ENCODE measurements at regions not wholly inside any gene's neighbourhood (a gene's known extent, or its start where the extent isn't known, plus 50 kb on each side); places are given as distances from the start of the nearest gene placed in this dataset.

DNA sequence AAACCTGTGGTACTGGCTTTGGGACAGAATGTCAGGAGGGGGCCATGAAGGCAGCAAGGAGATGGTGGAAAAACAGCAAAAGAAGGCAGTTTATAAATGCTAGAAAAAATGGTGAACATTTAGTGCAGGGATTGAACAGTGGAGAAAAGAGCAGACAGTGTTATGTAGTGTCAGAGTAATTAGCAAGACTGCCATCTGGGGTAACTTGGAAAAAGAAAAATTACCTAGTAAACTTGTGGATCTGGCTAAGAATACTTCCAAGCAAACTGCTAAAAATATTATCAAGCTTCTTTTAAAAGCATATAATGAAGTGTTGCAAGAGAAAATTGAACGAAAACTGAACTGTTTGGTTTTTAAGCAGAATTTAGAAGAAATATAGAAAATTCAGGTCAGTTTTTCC, 267.8 kb downstream of the INSIG2 start:
- no peak for TF ChIP-seq TAF1 (IDR thresholded peaks at IDR 0.05; ENCODE audit: borderline replicate concordance, low read depth, low read length)
- TF ChIP-seq FOXM1 (IDR thresholded peaks at IDR 0.05; ENCODE audit: low read depth, low read length), result no peak
- TF ChIP-seq CREB1 (IDR thresholded peaks at IDR 0.05; ENCODE audit: low read depth), result no peak
- TF ChIP-seq POLR2AphosphoS5 (IDR thresholded peaks at IDR 0.05; ENCODE audit: low read length), result no peak
- no peak for TF ChIP-seq ATF2 (IDR thresholded peaks at IDR 0.05; ENCODE audit: low read length)
- TF ChIP-seq EZH2 (IDR thresholded peaks at IDR 0.05; ENCODE audit: borderline replicate concordance, control insufficient read depth, low read depth, low read length), result no peak
- TF ChIP-seq, protein P1, sequence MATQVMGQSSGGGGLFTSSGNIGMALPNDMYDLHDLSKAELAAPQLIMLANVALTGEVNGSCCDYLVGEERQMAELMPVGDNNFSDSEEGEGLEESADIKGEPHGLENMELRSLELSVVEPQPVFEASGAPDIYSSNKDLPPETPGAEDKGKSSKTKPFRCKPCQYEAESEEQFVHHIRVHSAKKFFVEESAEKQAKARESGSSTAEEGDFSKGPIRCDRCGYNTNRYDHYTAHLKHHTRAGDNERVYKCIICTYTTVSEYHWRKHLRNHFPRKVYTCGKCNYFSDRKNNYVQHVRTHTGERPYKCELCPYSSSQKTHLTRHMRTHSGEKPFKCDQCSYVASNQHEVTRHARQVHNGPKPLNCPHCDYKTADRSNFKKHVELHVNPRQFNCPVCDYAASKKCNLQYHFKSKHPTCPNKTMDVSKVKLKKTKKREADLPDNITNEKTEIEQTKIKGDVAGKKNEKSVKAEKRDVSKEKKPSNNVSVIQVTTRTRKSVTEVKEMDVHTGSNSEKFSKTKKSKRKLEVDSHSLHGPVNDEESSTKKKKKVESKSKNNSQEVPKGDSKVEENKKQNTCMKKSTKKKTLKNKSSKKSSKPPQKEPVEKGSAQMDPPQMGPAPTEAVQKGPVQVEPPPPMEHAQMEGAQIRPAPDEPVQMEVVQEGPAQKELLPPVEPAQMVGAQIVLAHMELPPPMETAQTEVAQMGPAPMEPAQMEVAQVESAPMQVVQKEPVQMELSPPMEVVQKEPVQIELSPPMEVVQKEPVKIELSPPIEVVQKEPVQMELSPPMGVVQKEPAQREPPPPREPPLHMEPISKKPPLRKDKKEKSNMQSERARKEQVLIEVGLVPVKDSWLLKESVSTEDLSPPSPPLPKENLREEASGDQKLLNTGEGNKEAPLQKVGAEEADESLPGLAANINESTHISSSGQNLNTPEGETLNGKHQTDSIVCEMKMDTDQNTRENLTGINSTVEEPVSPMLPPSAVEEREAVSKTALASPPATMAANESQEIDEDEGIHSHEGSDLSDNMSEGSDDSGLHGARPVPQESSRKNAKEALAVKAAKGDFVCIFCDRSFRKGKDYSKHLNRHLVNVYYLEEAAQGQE (IDR thresholded peaks at IDR 0.05; ENCODE audit: low read depth, low read length), result no peak
- TF ChIP-seq CTCF (IDR thresholded peaks at IDR 0.05 in 2 of 3, conservative IDR thresholded peaks at IDR 0.05 in 1 of 3; ENCODE audit: control insufficient read depth in 2 of 3, extremely low read depth in 1 of 3, insufficient read depth in 1 of 3, low read depth in 3 of 3, low read length in 3 of 3), result no peak
- TF ChIP-seq BHLHE40 (IDR thresholded peaks at IDR 0.05; ENCODE audit: borderline replicate concordance in 1 of 2, low read depth in 2 of 2, low read length in 1 of 2), result no peak

Measured in GM12878 (cell line).